HEK293 (cell line): ENCODE measurements at regions not wholly inside any gene's neighbourhood (a gene's known extent, or its start where the extent isn't known, plus 50 kb on each side); places are given as distances from the start of the nearest gene placed in this dataset.

Experiments
- CTCF ChIA-PET: fragments of 350-600 bp; formaldehyde crosslinking; extraction: SDS; loops from one replicate; lab custom pipeline; 2021; ENCODE audit warnings: antibody characterized with exemption; lab: Yijun Ruan, JAX
- POLR2A ChIA-PET: fragments of 300-600 bp; formaldehyde crosslinking; extraction: SDS; loops from one replicate; lab custom pipeline; 2020; ENCODE audit warnings: antibody characterized with exemption, inconsistent platforms; lab: Yijun Ruan, JAX
- H3K27ac ChIP-seq: fragments of 200-500 bp; sonication (Bioruptor generic); 2 replicates; pipeline ENCODE4 v1.5.1; 2014; ENCODE audit warnings: low read depth, low read length, control low read depth, inconsistent platforms; ENCODE audit errors: extremely low read depth
- H3K36me3 ChIP-seq, 2 experiments: fragments of 200-500 bp in 1 of 2; sonication (Bioruptor generic) in 1 of 2; 1 replicate in 1 of 2; 2 replicates in 1 of 2; pipeline ENCODE4 v1.5.1; 2014 to 2017; ENCODE audit warnings: inconsistent platforms in 2 of 2, low read length in 2 of 2; ENCODE audit not compliant: control insufficient read depth in 2 of 2, insufficient read depth in 1 of 2
- H3K4me1 ChIP-seq: fragments of 200-500 bp; sonication (Bioruptor generic); 2 replicates; pipeline ENCODE4 v1.5.1; 2014; ENCODE audit warnings: mild to moderate bottlenecking, low read length, inconsistent platforms; ENCODE audit not compliant: control insufficient read depth, insufficient read depth
- H3K4me3 ChIP-seq: 2 replicates; pipeline ENCODE4 v1.5.1; 2011; ENCODE audit warnings: low read depth, mild to moderate bottlenecking, control low read depth, low read length, moderate library complexity
- H3K9me3 ChIP-seq: fragments of 200-500 bp; sonication (Bioruptor generic); 2 replicates; pipeline ENCODE4 v1.5.1; 2014; ENCODE audit warnings: low read depth, low read length, inconsistent platforms; ENCODE audit not compliant: control insufficient read depth, insufficient read depth
- BCL11A ChIP-seq: fragments of 450-650 bp; formaldehyde crosslinking; IDR thresholded peaks from 2 replicates; pipeline ENCODE4 v1.5.1; 2016; ENCODE audit warnings: low read depth, missing biosample characterization, missing genetic modification characterization
- KLF16 ChIP-seq: fragments of 450-650 bp; formaldehyde crosslinking; IDR thresholded peaks from 2 replicates; pipeline ENCODE4 v1.5.1; 2017; ENCODE audit warnings: missing biosample characterization, missing genetic modification characterization
- MEIS1 ChIP-seq: sonication (generic); formaldehyde crosslinking; IDR thresholded peaks from 2 replicates; pipeline ENCODE4 v1.8.1; 2022; ENCODE audit warnings: missing genetic modification reagents, mild to moderate bottlenecking, borderline replicate concordance
- ZBTB1 ChIP-seq: fragments of 450-650 bp; formaldehyde crosslinking; IDR thresholded peaks from 2 replicates; pipeline ENCODE4 v1.5.1; 2016; ENCODE audit warnings: missing biosample characterization, missing genetic modification characterization
- ZFP37 ChIP-seq: fragments of 450-650 bp; formaldehyde crosslinking; IDR thresholded peaks from 2 replicates; pipeline ENCODE4 v1.5.1; 2016; ENCODE audit warnings: missing biosample characterization, missing genetic modification characterization
- ZFP69B ChIP-seq: fragments of 450-650 bp; formaldehyde crosslinking; IDR thresholded peaks from 2 replicates; pipeline ENCODE4 v1.5.1; 2016; ENCODE audit warnings: missing biosample characterization, missing genetic modification characterization
- ZNF132 ChIP-seq: fragments of 450-650 bp; formaldehyde crosslinking; IDR thresholded peaks from 2 replicates; pipeline ENCODE4 v1.5.1; 2017; ENCODE audit warnings: missing biosample characterization, missing genetic modification characterization, borderline replicate concordance
- ZNF214 ChIP-seq: fragments of 450-650 bp; formaldehyde crosslinking; IDR thresholded peaks from 2 replicates; pipeline ENCODE4 v1.5.1; 2017; ENCODE audit warnings: missing biosample characterization, mild to moderate bottlenecking, missing genetic modification characterization, borderline replicate concordance
- ZNF302 ChIP-seq: fragments of 450-650 bp; formaldehyde crosslinking; IDR thresholded peaks from 2 replicates; pipeline ENCODE4 v1.5.1; 2016; ENCODE audit warnings: missing biosample characterization, missing genetic modification characterization, low read depth
- ZNF394 ChIP-seq: fragments of 450-650 bp; formaldehyde crosslinking; IDR thresholded peaks from 2 replicates; pipeline ENCODE4 v1.5.1; 2016; ENCODE audit warnings: missing biosample characterization, missing genetic modification characterization, mild to moderate bottlenecking, moderate library complexity, borderline replicate concordance
- ZNF48 ChIP-seq: fragments of 450-650 bp; formaldehyde crosslinking; IDR thresholded peaks from 2 replicates; pipeline ENCODE4 v1.5.1; 2016; ENCODE audit warnings: missing biosample characterization, missing genetic modification characterization
- ZNF501 ChIP-seq: fragments of 450-650 bp; formaldehyde crosslinking; IDR thresholded peaks from 2 replicates; pipeline ENCODE4 v1.5.1; 2016; ENCODE audit warnings: missing biosample characterization, missing genetic modification characterization
- ZNF76 ChIP-seq: fragments of 450-650 bp; formaldehyde crosslinking; IDR thresholded peaks from 2 replicates; pipeline ENCODE4; 2016; ENCODE audit warnings: low read depth, missing biosample characterization, missing genetic modification characterization, borderline replicate concordance
- ZNF777 ChIP-seq: fragments of 450-650 bp; formaldehyde crosslinking; IDR thresholded peaks from 2 replicates; pipeline ENCODE4 v1.5.1; 2017; ENCODE audit warnings: missing biosample characterization, missing genetic modification characterization, borderline replicate concordance
- ZSCAN18 ChIP-seq: fragments of 450-650 bp; formaldehyde crosslinking; IDR thresholded peaks from 2 replicates; pipeline ENCODE4 v1.5.1; 2016; ENCODE audit warnings: missing biosample characterization, missing genetic modification characterization
- ZSCAN4 ChIP-seq: fragments of 450-650 bp; formaldehyde crosslinking; IDR thresholded peaks from 2 replicates; pipeline ENCODE4 v1.5.1; 2017; ENCODE audit warnings: missing biosample characterization, missing genetic modification characterization
- ZXDB ChIP-seq: fragments of 450-650 bp; formaldehyde crosslinking; IDR thresholded peaks from 2 replicates; pipeline ENCODE4 v1.5.1; 2016; ENCODE audit warnings: missing biosample characterization, missing genetic modification characterization
- TF ChIP-seq, protein P1 (sequence below): fragments of 450-650 bp; formaldehyde crosslinking; IDR thresholded peaks from 2 replicates; pipeline ENCODE4 v1.5.1; 2016; ENCODE audit warnings: missing biosample characterization, missing genetic modification characterization
- TF ChIP-seq, protein P2 (sequence below): fragments of 450-650 bp; formaldehyde crosslinking; IDR thresholded peaks from 2 replicates; pipeline ENCODE4 v1.5.1; 2016; ENCODE audit warnings: missing biosample characterization, missing genetic modification characterization
- TF ChIP-seq, protein P3 (sequence below): IDR thresholded peaks from 2 replicates; pipeline ENCODE4 v1.6.1; 2011; ENCODE audit warnings: mild to moderate bottlenecking, low read depth, low read length, borderline replicate concordance

- TF ChIP-seq ZNF132 (tag by site-specific recombination), result no peak
- no peak for TF ChIP-seq ZNF214 (tag by site-specific recombination)
- TF ChIP-seq ZBTB1 (tag by site-specific recombination), result no peak
- TF ChIP-seq, protein P1, sequence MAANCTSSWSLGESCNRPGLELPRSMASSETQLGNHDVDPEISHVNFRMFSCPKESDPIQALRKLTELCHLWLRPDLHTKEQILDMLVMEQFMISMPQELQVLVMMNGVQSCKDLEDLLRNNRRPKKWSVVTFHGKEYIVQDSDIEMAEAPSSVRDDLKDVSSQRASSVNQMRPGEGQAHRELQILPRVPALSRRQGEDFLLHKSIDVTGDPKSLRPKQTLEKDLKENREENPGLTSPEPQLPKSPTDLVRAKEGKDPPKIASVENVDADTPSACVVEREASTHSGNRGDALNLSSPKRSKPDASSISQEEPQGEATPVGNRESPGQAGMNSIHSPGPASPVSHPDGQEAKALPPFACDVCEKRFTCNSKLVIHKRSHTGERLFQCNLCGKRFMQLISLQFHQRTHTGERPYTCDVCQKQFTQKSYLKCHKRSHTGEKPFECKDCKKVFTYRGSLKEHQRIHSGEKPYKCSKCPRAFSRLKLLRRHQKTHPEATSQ (tag by site-specific recombination), result no peak
- TF ChIP-seq ZNF76 (tag by site-specific recombination), result no peak
- TF ChIP-seq, protein P2, sequence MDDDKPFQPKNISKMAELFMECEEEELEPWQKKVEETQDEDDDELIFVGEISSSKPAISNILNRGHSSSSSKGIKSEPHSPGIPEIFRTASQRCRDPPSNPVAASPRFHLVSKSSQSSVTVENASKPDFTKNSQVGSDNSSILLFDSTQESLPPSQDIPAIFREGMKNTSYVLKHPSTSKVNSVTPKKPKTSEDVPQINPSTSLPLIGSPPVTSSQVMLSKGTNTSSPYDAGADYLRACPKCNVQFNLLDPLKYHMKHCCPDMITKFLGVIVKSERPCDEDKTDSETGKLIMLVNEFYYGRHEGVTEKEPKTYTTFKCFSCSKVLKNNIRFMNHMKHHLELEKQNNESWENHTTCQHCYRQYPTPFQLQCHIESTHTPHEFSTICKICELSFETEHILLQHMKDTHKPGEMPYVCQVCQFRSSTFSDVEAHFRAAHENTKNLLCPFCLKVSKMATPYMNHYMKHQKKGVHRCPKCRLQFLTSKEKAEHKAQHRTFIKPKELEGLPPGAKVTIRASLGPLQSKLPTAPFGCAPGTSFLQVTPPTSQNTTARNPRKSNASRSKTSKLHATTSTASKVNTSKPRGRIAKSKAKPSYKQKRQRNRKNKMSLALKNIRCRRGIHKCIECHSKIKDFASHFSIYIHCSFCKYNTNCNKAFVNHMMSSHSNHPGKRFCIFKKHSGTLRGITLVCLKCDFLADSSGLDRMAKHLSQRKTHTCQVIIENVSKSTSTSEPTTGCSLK, result no peak
- no peak for TF ChIP-seq BCL11A (tag by site-specific recombination)
- TF ChIP-seq ZNF777 (tag by site-specific recombination), result no peak
- TF ChIP-seq ZFP69B, result no peak
- no peak for TF ChIP-seq ZNF501 (tag by site-specific recombination)
- no peak for TF ChIP-seq ZNF48 (tag by site-specific recombination)
- TF ChIP-seq, protein P3, sequence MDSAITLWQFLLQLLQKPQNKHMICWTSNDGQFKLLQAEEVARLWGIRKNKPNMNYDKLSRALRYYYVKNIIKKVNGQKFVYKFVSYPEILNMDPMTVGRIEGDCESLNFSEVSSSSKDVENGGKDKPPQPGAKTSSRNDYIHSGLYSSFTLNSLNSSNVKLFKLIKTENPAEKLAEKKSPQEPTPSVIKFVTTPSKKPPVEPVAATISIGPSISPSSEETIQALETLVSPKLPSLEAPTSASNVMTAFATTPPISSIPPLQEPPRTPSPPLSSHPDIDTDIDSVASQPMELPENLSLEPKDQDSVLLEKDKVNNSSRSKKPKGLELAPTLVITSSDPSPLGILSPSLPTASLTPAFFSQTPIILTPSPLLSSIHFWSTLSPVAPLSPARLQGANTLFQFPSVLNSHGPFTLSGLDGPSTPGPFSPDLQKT, result no peak
- TF ChIP-seq ZSCAN4 (tag by site-specific recombination), result no peak
- TF ChIP-seq ZFP37 (tag by site-specific recombination), result no peak
- TF ChIP-seq ZSCAN18 (tag by site-specific recombination), result no peak
- TF ChIP-seq ZXDB (tag by site-specific recombination), result no peak
- TF ChIP-seq KLF16 (tag by site-specific recombination), result no peak
- TF ChIP-seq MEIS1 (CRISPR knock-in tag), result no peak
- CTCF ChIA-PET, result no interaction called here
Measured at GRCh38 chr11:38577769-38578168, 1979.7 kb upstream of the RAG2 start.

GRCh38 chr11:38562562-38562961 is 1964.5 kb upstream of the RAG2 start:
- H3K4me1 ChIP-seq, result no peaks in the 10 kb centered on the region
- TF ChIP-seq ZNF302, result no peak
- TF ChIP-seq ZNF394, result no peak
- no peaks in the 10 kb centered on the region for H3K36me3 ChIP-seq
- ChIA-PET CTCF (no interaction called here), POLR2A (no interaction called here)
- H3K9me3 ChIP-seq, result no peaks in the 10 kb centered on the region
- no peak overlapping the region for H3K4me3 ChIP-seq
- no peak overlapping the region for H3K27ac ChIP-seq

More at GRCh38 chr11:38577769-38578168, 1979.7 kb upstream of the RAG2 start:
- Histone ChIP-seq H3K36me3 (no peaks in the 10 kb centered on the region), H3K4me3 (no peak overlapping the region), H3K9me3 (no peaks in the 10 kb centered on the region), H3K27ac (no peak overlapping the region), H3K4me1 (no peaks in the 10 kb centered on the region)
- POLR2A ChIA-PET, result no interaction called here
